SK-N-SH treated with all-trans-retinoic acid at 6 μM for 48 hours (cell line): ENCODE measurements at regions not wholly inside any gene's neighbourhood (a gene's known extent, or its start where the extent isn't known, plus 50 kb on each side); places are given as distances from the start of the nearest gene placed in this dataset.

Experiments used
- CSDC2 ChIP-seq: fragments of 250-450 bp; sonication (Bioruptor Pico); IDR thresholded peaks from 2 replicates; pipeline ENCODE4 v1.5.0; 2020; ENCODE audit warnings: mild to moderate bottlenecking, moderate library complexity
- PATZ1 ChIP-seq: fragments of 250-450 bp; sonication (Bioruptor Pico); IDR thresholded peaks from 2 replicates; pipeline ENCODE4 v1.8.0; 2020; ENCODE audit warnings: mild to moderate bottlenecking, moderate library complexity, borderline replicate concordance
- POU6F1 ChIP-seq: fragments of 250-450 bp; sonication (Bioruptor Pico); IDR thresholded peaks from 2 replicates; pipeline ENCODE4 v1.8.0; 2021; ENCODE audit warnings: low read depth, mild to moderate bottlenecking, moderate library complexity, borderline replicate concordance
- RARB ChIP-seq: fragments of 250-450 bp; sonication (Bioruptor Pico); IDR thresholded peaks from 2 replicates; pipeline ENCODE4 v1.8.0; 2021; ENCODE audit warnings: mild to moderate bottlenecking, moderate library complexity
- ZC3H10 ChIP-seq: fragments of 250-450 bp; sonication (Bioruptor Pico); IDR thresholded peaks from 2 replicates; pipeline ENCODE4 v1.5.1; 2021; ENCODE audit warnings: mild to moderate bottlenecking, moderate library complexity
- ZFP3 ChIP-seq: fragments of 250-450 bp; sonication (Bioruptor Pico); IDR thresholded peaks from 2 replicates; pipeline ENCODE4 v1.5.0; 2020; ENCODE audit warnings: mild to moderate bottlenecking, moderate library complexity
- ZNF8 ChIP-seq: fragments of 450-650 bp; formaldehyde crosslinking; IDR thresholded peaks from 2 replicates; pipeline ENCODE4 v1.5.0; 2020; ENCODE audit warnings: mild to moderate bottlenecking, moderate library complexity

GRCh38 chr13:39931505-39931904, 276.0 kb downstream of the COG6 start:
- TF ChIP-seq RARB (CRISPR knock-in tag) (no peak), ZFP3 (no peak), POU6F1 (CRISPR knock-in tag) (no peak), ZNF8 (no peak), PATZ1 (CRISPR knock-in tag) (no peak), CSDC2 (CRISPR knock-in tag) (no peak), ZC3H10 (no peak)
